HG03175 (cell line): ENCODE measurements at regions not wholly inside any gene's neighbourhood (a gene's known extent, or its start where the extent isn't known, plus 50 kb on each side); places are given as distances from the start of the nearest gene placed in this dataset.

Source experiments
- ATAC-seq: cut with Tn5 transposase; IDR thresholded peaks from one replicate; pipeline ENCODE4 v1.9.1; 2021; ENCODE audit warnings: mild to moderate bottlenecking, moderate library complexity; ENCODE audit not compliant: unreplicated experiment

GRCh38 chr2:6054161-6054671 lies 362.0 kb downstream of the SOX11 start:
- ATAC-seq: no peak

DNA sequence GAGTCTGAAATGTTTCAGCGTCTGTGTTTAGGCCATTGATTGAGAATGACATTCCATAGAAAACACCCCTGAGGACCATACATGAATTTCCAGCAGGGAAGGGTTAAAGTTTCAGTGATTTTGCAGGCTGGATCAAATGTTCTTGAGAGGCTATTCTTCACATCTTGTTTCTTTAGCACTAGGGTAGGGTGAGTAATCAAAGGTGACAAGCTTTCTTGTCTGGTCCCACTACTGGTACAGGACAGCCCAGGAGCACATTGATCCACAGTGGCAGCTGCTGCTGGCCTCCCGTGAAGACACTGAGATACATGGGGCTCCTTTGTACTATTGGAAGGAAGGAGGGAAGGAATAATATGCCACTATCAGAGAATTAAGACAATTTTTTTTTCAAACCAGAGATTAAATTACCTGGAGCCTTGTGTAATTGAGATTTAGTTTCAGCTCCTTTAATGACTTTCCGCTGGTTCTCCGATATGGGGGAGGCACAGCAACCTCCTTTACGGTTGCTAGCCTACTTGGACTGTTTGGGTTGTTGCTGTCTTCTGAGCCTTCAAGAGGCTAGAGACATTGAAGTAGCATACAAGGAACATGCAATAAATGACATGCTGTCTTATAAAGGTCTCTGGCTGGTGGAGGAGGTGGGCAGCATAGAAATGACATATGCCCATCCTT lies 368.9 kb downstream of the SOX11 start:
- no peak for ATAC-seq

DNA sequence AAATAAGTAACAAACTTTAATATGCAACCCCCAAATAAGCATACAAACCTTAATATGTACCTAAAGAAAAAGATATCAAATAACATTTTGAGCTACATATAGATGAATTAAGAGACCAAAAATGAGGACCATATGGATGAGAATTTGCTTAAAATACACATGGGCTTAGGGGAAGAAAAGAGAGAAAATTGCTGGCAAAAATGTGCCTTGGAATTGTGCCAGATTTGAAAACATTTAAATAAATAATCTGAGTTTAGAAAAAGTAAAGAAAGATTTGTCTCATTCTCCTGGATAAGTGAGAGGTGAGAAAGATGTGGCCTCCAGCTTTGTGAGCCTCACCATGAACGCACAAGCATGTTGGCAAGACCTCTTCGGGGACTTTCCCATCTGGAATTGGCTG lies 372.6 kb downstream of the SOX11 start:
- ATAC-seq: no peak

GRCh38 chr2:6065703-6066102 lies 373.5 kb downstream of the SOX11 start:
- ATAC-seq: no peak

- ATAC-seq: no peak
Observed at GRCh38 chr2:6067089-6067488, 374.9 kb downstream of the SOX11 start.

DNA sequence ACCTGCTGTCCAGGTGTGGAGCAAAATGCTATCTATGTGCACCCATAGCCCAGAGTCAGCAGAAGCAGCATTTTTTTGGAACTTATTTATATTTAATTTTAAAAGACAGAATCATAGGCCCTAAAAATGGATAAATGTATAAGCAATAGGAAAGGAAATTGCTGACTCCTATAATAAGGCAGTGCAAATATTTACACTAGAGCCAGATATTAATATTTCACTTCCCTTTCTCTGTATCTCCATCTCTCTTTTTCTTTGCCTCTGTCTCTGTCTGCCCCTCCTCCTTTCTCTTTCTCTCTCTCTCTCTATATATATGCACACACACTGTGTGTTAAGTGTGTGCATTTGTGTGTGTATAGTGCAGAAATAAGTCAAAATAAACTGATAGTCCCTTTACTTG lies 375.6 kb downstream of the SOX11 start:
- no peak for ATAC-seq

GRCh38 chr2:6068429-6068828 lies 376.2 kb downstream of the SOX11 start:
- ATAC-seq: no peak

GRCh38 chr2:6069381-6069780 lies 377.2 kb downstream of the SOX11 start:
- no peak for ATAC-seq

DNA sequence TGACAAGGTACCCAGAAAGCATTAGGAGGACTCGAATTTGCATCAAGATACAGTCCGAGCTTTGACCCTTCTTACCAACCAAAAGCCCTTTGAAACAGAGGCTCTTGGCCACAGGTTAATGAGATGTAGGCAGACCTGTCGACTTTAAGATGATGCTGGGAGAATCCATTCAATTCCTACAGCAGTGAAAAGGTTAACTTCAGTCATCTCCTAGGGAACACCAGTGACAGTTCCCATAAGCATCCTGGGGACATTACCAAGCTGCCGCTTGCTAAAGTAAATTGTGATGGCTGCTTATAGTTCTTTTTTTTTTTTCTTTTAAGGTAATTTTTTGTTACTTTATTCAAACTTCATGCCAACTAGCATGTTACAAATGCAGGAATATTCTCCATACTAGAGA lies 379.3 kb downstream of the SOX11 start:
- no peak for ATAC-seq

- no peak for ATAC-seq
Observed at GRCh38 chr2:6072276-6072675, 380.1 kb downstream of the SOX11 start.

GRCh38 chr2:6072768-6073167 lies 380.6 kb downstream of the SOX11 start:
- no peak for ATAC-seq

GRCh38 chr2:6073191-6074088 lies 381.3 kb downstream of the SOX11 start:
- no peak for ATAC-seq

- ATAC-seq: no peak
Observed at GRCh38 chr2:6074089-6074643, 382.0 kb downstream of the SOX11 start.

GRCh38 chr2:6077585-6077984 lies 385.4 kb downstream of the SOX11 start:
- ATAC-seq: no peak

- ATAC-seq: no peak
Observed at GRCh38 chr2:6078414-6078813, 386.2 kb downstream of the SOX11 start.

DNA sequence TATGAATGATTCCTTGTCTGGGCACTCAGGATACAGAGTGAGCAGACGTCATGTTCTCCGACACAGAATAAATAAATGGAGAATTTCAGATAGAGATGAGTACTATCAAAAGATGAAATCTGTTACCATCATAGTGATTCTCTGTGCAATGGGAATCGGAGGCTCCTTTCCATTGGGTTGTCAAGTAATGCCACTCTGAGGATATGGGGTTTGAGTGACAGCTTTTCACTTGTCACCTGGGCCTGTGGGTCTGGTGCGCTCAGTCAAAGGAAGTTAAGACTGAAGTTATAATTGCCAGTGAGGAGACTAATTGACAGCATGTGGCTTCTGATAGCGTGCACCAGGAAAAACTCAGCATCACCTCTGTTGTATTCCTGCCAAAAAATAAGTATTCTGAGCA lies 387.2 kb downstream of the SOX11 start:
- ATAC-seq: no peak

DNA sequence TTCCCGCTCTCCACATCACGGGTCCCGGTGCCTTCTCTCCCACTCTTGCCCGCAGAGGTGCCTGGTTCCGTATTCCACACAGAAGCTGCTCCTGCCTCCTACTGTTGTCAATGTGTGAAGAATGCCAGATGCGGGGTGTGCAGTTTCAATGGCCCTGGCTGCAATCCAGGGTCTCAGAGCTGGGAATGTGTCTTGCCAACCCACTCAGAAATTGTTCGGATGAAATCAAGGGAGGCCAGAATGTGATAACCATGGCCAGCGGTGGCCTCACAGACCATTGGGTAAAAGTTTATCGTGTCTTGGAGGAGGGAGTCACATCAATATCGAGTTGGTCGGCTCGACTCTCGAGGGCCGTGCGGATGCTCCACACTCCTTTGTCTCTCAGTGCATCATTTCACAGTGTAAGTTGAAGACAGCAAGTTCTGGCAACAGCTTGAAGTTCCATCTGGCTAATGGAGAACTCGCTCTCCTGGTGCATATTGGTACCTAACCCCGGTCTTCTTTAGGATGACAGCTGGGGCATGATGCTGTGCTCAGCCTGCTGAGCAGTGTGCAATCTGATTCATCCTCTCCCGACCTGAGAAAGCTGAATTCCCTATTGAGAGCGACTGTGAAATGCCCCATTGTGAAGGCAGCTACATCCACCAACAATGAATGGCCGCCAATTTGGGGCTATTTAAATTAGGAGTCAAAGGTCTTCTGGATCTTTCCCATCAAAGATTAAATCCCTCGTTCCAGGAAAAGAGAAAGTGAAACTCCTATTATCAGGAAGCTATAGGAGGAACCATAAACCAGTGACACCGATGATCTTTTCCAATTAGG lies 389.0 kb downstream of the SOX11 start:
- no peak for ATAC-seq

GRCh38 chr2:6081955-6082624 lies 389.9 kb downstream of the SOX11 start:
- ATAC-seq: no peak

DNA sequence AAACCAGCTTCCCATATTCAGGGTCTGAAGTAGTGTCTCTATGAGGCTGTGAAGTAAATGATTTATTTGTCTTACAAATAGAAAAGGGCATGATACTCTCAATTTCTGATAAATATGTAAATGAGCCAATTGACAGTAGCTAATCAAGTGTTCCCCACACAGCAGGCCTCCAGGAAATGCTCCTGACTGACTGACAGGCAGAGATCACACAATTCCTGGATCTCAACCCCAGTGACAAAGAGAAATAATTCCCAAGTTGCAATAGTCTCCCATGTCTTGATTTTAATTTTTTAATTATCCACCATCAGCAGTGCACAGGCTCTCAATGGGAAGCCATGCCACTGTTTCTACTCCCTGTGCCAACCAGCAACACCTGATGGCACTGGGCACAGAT lies 390.4 kb downstream of the SOX11 start:
- ATAC-seq: no peak

- no peak for ATAC-seq
Observed at GRCh38 chr2:6083136-6083535, 391.0 kb downstream of the SOX11 start.
